SK-N-SH treated with all-trans-retinoic acid at 6 μM for 48 hours (cell line): ENCODE measurements at regions not wholly inside any gene's neighbourhood (a gene's known extent, or its start where the extent isn't known, plus 50 kb on each side); places are given as distances from the start of the nearest gene placed in this dataset.

Source experiments
- OSR1 ChIP-seq: fragments of 250-450 bp; sonication (Bioruptor Pico); IDR thresholded peaks from 2 replicates; pipeline ENCODE4 v1.8.0; 2022; ENCODE audit warnings: moderate library complexity, mild to moderate bottlenecking, inconsistent platforms
- PPARA ChIP-seq: fragments of 250-450 bp; sonication (Bioruptor Pico); IDR thresholded peaks from 2 replicates; pipeline ENCODE4 v1.5.0; 2020; ENCODE audit warnings: mild to moderate bottlenecking, borderline replicate concordance
- TCF4 ChIP-seq: fragments of 250-450 bp; sonication (Bioruptor Pico); IDR thresholded peaks from 2 replicates; pipeline ENCODE4 v1.8.0; 2021; ENCODE audit warnings: mild to moderate bottlenecking, moderate library complexity, borderline replicate concordance
- ZFP30 ChIP-seq: fragments of 450-650 bp; formaldehyde crosslinking; IDR thresholded peaks from 2 replicates; pipeline ENCODE4 v1.5.0; 2022; ENCODE audit warnings: mild to moderate bottlenecking, moderate library complexity
- TF ChIP-seq, protein P1 (sequence below): fragments of 250-450 bp; sonication (Bioruptor Pico); IDR thresholded peaks from 2 replicates; pipeline ENCODE4 v1.8.0; 2020; ENCODE audit warnings: mild to moderate bottlenecking, moderate library complexity, borderline replicate concordance

DNA sequence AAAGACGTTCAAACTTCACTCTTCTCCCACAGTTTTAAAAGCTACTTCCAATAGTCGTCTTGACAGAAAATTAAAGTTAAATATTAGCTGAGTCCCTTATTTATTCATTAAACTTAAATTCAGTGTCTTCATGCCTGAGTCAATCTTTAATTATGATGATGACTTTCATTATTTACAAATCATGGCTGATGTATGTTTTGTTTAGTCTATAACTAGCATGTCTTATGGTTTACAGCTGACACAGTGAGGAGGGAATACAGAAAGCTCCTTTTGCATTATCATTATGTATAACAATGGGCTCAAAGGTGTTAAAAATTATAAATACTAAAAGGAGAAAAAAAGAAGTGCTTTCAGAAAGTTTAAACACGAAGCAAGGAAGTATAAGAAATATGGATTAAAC lies 1333.1 kb downstream of the CDH8 start:
- no peak for TF ChIP-seq OSR1 (CRISPR knock-in tag)
- TF ChIP-seq TCF4 (CRISPR knock-in tag): no peak
- TF ChIP-seq, protein P1, sequence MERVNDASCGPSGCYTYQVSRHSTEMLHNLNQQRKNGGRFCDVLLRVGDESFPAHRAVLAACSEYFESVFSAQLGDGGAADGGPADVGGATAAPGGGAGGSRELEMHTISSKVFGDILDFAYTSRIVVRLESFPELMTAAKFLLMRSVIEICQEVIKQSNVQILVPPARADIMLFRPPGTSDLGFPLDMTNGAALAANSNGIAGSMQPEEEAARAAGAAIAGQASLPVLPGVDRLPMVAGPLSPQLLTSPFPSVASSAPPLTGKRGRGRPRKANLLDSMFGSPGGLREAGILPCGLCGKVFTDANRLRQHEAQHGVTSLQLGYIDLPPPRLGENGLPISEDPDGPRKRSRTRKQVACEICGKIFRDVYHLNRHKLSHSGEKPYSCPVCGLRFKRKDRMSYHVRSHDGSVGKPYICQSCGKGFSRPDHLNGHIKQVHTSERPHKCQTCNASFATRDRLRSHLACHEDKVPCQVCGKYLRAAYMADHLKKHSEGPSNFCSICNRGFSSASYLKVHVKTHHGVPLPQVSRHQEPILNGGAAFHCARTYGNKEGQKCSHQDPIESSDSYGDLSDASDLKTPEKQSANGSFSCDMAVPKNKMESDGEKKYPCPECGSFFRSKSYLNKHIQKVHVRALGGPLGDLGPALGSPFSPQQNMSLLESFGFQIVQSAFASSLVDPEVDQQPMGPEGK: no peak
- no peak for TF ChIP-seq ZFP30
- no peak for TF ChIP-seq PPARA (CRISPR knock-in tag)
